ENCODE measurements at regions not wholly inside any gene's neighbourhood (a gene's known extent, or its start where the extent isn't known, plus 50 kb on each side); places are given as distances from the start of the nearest gene placed in this dataset.
A peak's percentile ranks its signal among the peaks of the same experiment; 100 is the strongest.

GRCh38 chr13:26867451-26868091 lies 107.0 kb upstream of the GPR12 start:
- peak; percentile 99 for TF ChIP-seq REST (IDR thresholded peaks at IDR 0.05; ENCODE audit: insufficient replicate concordance, low read depth)
- TF ChIP-seq SPI1 (IDR thresholded peaks at IDR 0.05; ENCODE audit: borderline replicate concordance, low read depth) = no peak
- no peak for TF ChIP-seq CTCF (IDR thresholded peaks at IDR 0.05; ENCODE audit: insufficient read depth, low read length)
- TF ChIP-seq POLR2AphosphoS5 (IDR thresholded peaks at IDR 0.05; ENCODE audit: low read depth) = no peak
- no peak for TF ChIP-seq GABPA (IDR thresholded peaks at IDR 0.05; ENCODE audit: low read depth)
- Histone ChIP-seq H3K27ac (replicated peaks) (no peak overlapping the region), H3K27me3 (ENCODE audit: insufficient read depth, poor library complexity, severe bottlenecking) (peaks cover 6% of the 10 kb centered on the region), H3K4me3 (replicated peaks; ENCODE audit: insufficient read depth, low read length) (no peak overlapping the region)
- DNase-seq (ENCODE audit: low read depth in 1 of 2, low spot score in 1 of 2) = no peak

DNA sequence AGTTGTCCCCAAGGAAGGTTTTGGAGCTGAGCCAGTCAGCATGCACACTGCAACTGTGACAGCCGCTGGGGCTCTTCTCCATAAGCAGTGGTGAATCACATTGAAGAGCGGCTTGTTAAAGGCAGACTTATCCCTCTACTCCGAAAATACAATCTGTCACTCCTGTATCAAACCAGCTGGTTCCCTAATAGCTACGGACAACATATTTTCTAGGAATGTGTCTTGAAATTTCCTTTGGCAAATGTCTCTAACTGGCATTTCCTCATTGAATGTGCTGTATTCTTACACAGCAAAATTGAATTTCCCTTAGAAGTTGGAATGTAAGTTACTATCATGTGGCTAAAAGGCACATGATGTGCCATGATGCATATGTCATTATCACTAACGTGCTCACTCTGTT lies 104.0 kb upstream of the GPR12 start:
- TF ChIP-seq REST (IDR thresholded peaks at IDR 0.05; ENCODE audit: insufficient replicate concordance, low read depth) = no peak
- TF ChIP-seq CTCF (IDR thresholded peaks at IDR 0.05; ENCODE audit: insufficient read depth, low read length) = no peak
- no peak for TF ChIP-seq POLR2AphosphoS5 (IDR thresholded peaks at IDR 0.05; ENCODE audit: low read depth)
- TF ChIP-seq SPI1 (IDR thresholded peaks at IDR 0.05; ENCODE audit: borderline replicate concordance, low read depth) = no peak
- no peak for TF ChIP-seq GABPA (IDR thresholded peaks at IDR 0.05; ENCODE audit: low read depth)
- H3K27me3 ChIP-seq (ENCODE audit: insufficient read depth, poor library complexity, severe bottlenecking) = peaks cover 6% of the 10 kb centered on the region
- H3K27ac ChIP-seq (replicated peaks) = no peak overlapping the region
- DNase-seq (ENCODE audit: low read depth in 1 of 2, low spot score in 1 of 2) = no peak
- no peak overlapping the region for H3K4me3 ChIP-seq (replicated peaks; ENCODE audit: insufficient read depth, low read length)

DNA sequence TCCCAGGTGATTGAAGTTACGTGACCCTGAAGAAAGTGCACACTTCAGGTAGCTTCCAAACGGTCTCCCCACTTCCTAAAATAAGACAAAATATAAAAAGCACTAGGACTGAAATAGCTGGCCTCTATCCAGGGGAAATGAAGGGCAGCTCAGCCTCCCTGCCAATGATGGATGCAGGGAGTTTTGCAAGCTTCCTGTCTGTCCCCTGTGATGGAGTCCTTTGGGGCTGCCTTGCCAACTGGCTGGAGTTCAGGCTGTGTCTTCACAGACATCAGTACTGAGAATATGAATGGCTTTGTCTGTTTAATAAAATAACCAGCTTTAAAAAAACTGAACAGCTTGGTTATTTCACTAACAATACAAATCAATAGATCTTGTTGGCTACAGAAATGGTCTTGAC lies 101.4 kb upstream of the GPR12 start:
- H3K27ac ChIP-seq (replicated peaks) = no peak overlapping the region
- peaks cover 13% of the 10 kb centered on the region for H3K27me3 ChIP-seq (ENCODE audit: insufficient read depth, poor library complexity, severe bottlenecking)
- H3K4me3 ChIP-seq (replicated peaks; ENCODE audit: insufficient read depth, low read length) = no peak overlapping the region
- TF ChIP-seq SPI1 (IDR thresholded peaks at IDR 0.05; ENCODE audit: borderline replicate concordance, low read depth) = no peak
- TF ChIP-seq CTCF (IDR thresholded peaks at IDR 0.05; ENCODE audit: insufficient read depth, low read length) = no peak
- TF ChIP-seq REST (IDR thresholded peaks at IDR 0.05; ENCODE audit: insufficient replicate concordance, low read depth) = no peak
- no peak for TF ChIP-seq GABPA (IDR thresholded peaks at IDR 0.05; ENCODE audit: low read depth)
- no peak for TF ChIP-seq POLR2AphosphoS5 (IDR thresholded peaks at IDR 0.05; ENCODE audit: low read depth)
- DNase-seq (ENCODE audit: low read depth in 1 of 2, low spot score in 1 of 2) = no peak
